ENCODE measurements at regions not wholly inside any gene's neighbourhood (a gene's known extent, or its start where the extent isn't known, plus 50 kb on each side); places are given as distances from the start of the nearest gene placed in this dataset.
A peak's percentile ranks its signal among the peaks of the same experiment; 100 is the strongest.

DNA sequence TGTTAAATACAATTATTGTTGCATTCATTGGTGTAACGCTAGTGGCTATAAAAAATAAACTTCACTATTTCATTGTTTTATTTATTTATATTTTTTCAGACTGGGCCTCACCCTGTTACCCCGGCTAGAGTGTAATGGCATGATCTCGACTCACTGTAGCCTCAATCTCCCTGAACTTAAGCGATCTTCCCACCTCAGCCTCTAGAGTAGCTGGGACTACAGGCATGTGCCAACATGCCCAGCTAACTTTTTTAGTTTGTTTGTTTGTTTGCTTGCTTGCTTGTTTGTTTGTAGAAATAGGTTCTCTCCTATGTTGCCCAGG is 387.4 kb upstream of the PTBP2 start:
- no peak for DNase-seq

DNA sequence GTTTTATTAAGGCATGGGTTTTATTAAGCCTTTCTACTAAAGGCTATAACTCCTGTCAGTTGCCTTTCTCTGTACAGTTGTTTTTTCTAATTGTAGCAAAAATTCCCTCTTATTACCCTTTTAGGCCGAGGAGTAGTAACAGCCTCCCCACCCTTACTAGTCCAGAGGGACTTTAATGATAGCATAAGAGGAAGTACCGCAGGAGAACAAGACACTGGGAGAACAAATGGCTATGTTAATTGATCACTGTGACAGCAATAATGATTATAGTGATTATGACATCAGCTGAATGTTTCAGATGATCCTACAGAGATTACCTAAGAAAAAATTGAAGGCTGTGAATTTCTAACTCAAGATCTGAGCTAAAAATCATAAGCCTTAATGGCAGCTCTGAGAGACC is 383.0 kb upstream of the PTBP2 start:
- DNase-seq = no peak

DNA sequence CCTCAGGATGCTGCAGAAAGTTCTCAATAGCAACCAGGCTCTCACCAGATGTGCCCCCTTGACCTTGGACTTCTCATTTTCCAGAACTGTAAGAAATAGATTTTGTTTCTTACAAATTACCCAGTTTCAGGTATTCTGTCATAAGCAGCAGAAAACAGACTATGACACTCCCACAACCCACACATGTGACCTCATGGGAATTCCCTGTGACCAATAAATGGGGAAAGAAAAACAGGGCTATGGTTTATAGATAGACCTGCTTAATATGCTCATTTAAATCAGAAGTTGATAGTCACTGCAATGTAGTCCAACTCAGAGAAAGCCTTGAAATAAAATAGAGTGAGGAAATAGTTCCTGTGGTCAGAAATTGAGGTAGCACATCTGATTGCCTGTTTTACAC is 380.9 kb upstream of the PTBP2 start:
- DNase-seq = peak; percentile 59

DNA sequence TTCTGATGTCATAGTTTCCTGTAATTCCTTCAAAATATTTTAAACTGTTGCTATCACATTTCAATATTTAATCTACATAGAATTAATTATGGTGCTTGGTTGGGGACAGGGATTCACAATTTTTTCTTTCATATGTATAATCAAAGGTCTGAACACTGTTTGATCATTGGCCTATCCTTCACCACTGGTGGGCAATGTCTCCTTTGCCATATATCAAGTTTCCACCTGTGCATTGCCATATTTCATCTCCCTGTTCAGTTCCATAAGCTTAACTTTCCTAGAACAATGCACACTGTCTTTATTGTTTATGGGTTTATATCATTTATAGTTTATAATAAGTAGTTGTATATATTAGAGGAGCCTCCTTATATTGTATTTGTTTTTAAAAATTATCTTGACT is 374.9 kb upstream of the PTBP2 start:
- DNase-seq = no peak

DNA sequence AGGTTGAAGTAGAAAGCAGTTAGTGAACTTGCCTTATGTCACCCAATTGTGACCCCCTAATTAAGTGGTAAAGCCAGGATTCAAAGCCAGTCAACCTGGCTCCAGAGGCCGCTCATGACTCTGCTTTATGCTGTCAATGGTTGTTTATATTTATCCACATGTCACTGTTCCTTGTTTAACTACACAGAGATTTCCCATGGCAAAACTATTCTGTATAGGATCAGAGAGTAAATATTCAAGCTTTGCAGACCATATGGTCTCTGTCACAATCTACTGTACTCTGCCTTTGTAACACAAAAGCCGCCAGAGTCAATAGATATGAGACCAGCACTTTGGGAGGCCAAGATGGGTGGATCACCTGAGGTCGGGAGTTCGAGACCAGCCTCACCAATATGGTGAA is 371.7 kb upstream of the PTBP2 start:
- no peak for DNase-seq

- no peak for DNase-seq
Observed at GRCh38 chr1:96352733-96353132, 368.9 kb upstream of the PTBP2 start.

GRCh38 chr1:96355521-96355920 is 366.1 kb upstream of the PTBP2 start:
- no peak for DNase-seq

DNA sequence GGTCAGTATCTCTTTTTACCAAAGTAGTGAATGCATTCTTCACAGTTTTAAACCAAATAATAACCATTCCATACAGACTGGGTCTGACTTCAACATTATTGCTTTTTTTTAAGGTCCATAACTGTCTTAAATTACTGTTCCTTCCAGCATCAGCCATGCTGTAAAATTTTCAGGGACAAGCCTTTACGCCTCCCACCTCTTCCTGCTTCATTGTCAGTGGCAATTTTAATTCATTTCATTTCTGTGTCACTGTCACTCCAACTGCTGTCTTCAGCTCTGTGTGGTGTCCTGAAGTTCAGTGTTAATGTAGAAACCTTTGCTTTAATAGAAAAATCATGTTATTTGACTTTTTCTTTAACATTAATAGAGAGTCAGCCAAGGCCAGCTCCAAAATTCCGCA is 365.6 kb upstream of the PTBP2 start:
- no peak for DNase-seq

- no peak for DNase-seq
Observed at GRCh38 chr1:96357141-96357765, 364.3 kb upstream of the PTBP2 start.

GRCh38 chr1:96358057-96358456 is 363.5 kb upstream of the PTBP2 start:
- DNase-seq = no peak

GRCh38 chr1:96360036-96360795 is 361.4 kb upstream of the PTBP2 start:
- peak; percentile 21 for DNase-seq

GRCh38 chr1:96361271-96361856 is 360.2 kb upstream of the PTBP2 start:
- peak; percentile 84 for DNase-seq

GRCh38 chr1:96361961-96362360 is 359.6 kb upstream of the PTBP2 start:
- peak; percentile 10 for DNase-seq

DNA sequence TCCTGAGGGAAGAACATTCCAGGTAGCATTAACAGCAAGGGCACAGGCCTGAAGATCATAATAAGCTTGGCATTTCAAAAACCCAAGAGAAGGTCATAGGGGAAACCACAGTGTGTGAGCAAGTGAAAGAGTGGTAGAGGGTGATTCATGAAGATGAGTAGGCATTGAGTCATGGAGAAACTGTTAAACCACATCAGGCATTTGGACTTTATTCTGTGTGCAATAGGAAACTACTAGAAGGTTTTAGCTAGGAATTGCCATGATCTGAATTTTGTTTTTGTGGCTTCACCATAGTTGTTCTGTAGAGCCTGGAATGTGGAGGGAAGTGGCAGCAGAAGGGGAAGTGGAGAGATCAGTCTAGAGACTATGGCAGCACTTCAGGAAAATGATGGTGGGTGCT is 359.0 kb upstream of the PTBP2 start:
- peak; percentile 91 for DNase-seq

DNA sequence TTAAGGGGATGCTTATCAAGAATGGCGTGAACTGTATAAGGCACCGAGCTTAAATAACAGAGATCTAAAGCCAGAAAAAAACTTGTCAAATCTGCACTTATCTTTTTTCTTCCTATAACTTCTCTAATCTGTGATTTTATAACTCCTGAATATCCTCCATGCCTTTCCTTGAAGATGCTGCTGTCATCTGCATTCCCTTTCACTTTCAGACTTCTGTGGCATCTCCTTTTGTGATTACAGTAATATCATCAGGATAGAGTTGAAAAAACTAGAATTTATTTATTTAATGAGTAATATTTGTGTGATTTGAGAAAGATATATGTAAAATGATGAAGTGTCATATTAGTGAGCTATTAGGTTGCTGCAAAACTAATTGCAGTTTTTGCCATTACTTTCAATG is 357.8 kb upstream of the PTBP2 start:
- peak; percentile 42 for DNase-seq

DNA sequence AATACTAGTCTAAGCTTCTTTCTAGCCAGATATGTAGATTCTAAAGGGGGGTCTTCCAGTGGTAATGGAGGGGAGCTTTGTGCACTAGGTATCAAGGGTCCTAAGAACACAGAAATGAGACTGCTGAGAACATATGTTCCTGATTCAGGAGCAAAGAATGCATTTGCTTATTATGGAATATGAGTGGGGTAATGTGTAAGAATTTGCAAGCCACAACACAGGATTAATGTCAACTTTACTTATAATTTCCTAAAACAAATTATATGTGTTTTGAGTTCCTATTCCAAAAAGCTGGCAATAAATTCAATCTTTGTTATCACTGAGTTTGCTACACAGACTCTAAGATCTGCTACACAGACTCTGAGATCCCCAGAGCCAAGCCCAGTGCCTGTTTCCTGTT is 357.0 kb upstream of the PTBP2 start:
- no peak for DNase-seq

- no peak for DNase-seq
Observed at GRCh38 chr1:96365076-96365475, 356.5 kb upstream of the PTBP2 start.

GRCh38 chr1:96365596-96366390 is 355.8 kb upstream of the PTBP2 start:
- DNase-seq = no peak

DNA sequence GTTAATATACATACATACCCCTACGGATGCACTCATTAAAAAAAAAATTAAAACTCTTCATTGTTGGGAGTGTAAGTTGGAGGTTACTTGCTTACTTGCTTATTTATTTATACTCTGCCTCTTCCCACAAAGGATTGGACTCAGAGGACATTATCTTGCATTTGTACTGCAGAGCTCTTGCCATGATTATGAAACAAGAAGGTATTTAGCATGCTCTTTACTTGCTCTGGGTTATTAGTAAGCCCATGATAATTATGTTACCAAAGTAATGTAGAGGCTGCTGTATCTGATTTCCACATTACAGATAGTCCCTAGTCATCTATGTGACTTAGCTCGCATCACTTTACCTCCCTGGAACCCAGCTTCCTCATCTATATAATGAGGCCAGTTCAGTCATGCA is 355.1 kb upstream of the PTBP2 start:
- no peak for DNase-seq

- no peak for DNase-seq
Observed at GRCh38 chr1:96367791-96368190, 353.8 kb upstream of the PTBP2 start.

DNA sequence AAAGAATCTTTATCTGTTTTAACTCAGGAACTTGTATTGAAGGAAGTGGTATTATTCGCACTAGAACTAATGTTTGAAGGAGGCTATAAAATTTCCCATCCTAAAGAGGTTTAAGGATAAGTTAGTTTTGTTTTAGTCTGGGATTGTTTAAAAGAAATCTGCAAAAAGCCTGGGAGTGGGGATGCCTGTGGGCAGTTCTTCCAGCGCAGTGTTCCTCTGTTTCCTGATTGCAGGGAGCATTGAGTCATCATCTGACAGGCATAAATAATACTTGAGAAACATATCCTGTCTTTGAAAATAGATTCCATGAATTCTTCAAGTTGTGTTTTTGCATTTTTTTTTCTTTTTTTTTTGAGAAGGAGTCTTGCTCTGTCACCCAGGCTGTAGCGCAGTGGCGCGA is 350.8 kb upstream of the PTBP2 start:
- DNase-seq = no peak

- no peak for DNase-seq
Observed at GRCh38 chr1:96372881-96373280, 348.7 kb upstream of the PTBP2 start.

DNA sequence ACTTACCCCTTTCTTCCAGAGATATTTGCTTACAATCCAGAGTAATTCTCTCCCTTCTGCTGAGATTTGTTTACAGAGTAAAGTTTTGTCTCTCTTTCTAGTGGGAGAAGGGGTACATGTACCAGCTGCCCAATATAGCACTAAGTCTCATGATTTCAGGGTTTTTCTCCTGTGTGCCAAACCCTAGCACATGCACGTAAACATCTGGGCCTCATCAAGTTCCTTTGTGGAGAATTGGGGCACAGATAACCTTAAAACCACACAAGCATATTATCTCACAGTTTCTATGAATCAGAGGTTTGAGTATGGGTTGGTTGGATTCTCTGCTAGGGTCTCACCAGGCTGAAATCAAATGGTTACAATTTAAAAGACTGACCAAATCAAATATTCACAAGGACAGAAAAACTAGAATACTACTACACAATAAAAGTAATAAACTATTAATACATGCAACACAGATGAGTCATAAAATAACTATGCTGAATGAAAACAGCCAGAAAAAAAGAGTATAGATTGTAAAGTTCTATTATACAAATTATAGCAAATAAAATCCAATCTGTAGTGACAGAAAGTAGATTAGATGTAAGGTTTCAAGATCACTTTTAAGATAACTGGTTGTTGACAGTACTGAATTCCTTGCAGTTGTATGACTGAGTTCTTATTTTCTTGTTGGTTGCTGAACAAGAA is 347.4 kb upstream of the PTBP2 start:
- no peak for DNase-seq

Data from inflammatory macrophage treated with lipopolysaccharide for 4 hours (primary cell).